Prostate gland (tissue), 2 donors: ENCODE measurements at regions not wholly inside any gene's neighbourhood (a gene's known extent, or its start where the extent isn't known, plus 50 kb on each side); places are given as distances from the start of the nearest gene placed in this dataset.

Experiments
- DNase-seq: peaks from one replicate; pipeline ENCODE4 v3.0.0-alpha.2; 2019; ENCODE audit warnings: low spot score
- H3K27ac ChIP-seq, 2 donors: fragments of 200-600 bp; sonication (generic); 2 replicates each; pipeline ENCODE4 v1.5.1; 2017 to 2019
- H3K27me3 ChIP-seq: fragments of 200-600 bp; sonication (generic); replicated peaks from 2 replicates; pipeline ENCODE4 v1.5.1; 2019; ENCODE audit not compliant: insufficient read depth
- H3K36me3 ChIP-seq, 2 donors: fragments of 200-600 bp; sonication (generic); 1 replicate in 1 of 2; 2 replicates in 1 of 2; pipeline versions ENCODE4 v1.5.1 to v1.8.1; 2017 to 2019
- H3K4me1 ChIP-seq: fragments of 200-600 bp; sonication (generic); replicated peaks from 2 replicates; pipeline ENCODE4 v1.5.1; 2019
- H3K4me3 ChIP-seq, 2 donors: fragments of 200-600 bp; sonication (generic); 2 replicates each; pipeline ENCODE4 v1.5.1; 2017 to 2019
- H3K9me3 ChIP-seq: fragments of 200-600 bp; sonication (generic); 2 replicates; pipeline ENCODE4 v1.5.1; 2017
- CTCF ChIP-seq, 4 experiments: fragments of 200-600 bp in 2 of 4; fragments of 450-650 bp in 2 of 4; sonication (generic) in 2 of 4; IDR thresholded peaks; 1 replicate in 3 of 4; 2 replicates in 1 of 4; pipeline ENCODE4 v1.5.1; 2016 to 2019; ENCODE audit warnings: antibody characterized with exemption in 4 of 4, mild to moderate bottlenecking in 2 of 4, moderate library complexity in 2 of 4
- POLR2A ChIP-seq: fragments of 450-650 bp; IDR thresholded peaks from one replicate; pipeline ENCODE4 v1.6.1; 2016; ENCODE audit warnings: antibody characterized with exemption, mild to moderate bottlenecking
- POLR2AphosphoS5 ChIP-seq: sonication (generic); formaldehyde crosslinking; IDR thresholded peaks from one replicate; pipeline ENCODE4 v1.6.1; 2017; ENCODE audit warnings: antibody characterized with exemption
- WGBS: methylation state at CpG from one replicate; pipeline ENCODE4 v1.1.5; 2018; 5-methylcytosine and 5-hydroxymethylcytosine counted together
- intact Hi-C: fragments of 100-400 bp; cut with DNase I; formaldehyde crosslinking; loops from one replicate; pipeline ENCODE4 v1.14.2; 2022

- H3K27me3 ChIP-seq, result no peaks in the 10 kb centered on the region
- no peaks in the 10 kb centered on the region for H3K36me3 ChIP-seq
- intact Hi-C loops, result no loop called here
- no peak for DNase-seq
- H3K4me1 ChIP-seq, result no peaks in the 10 kb centered on the region
- TF ChIP-seq POLR2AphosphoS5 (no peak), CTCF (IDR thresholded peaks at IDR 0.05) (no peak), POLR2A (no peak)
- H3K4me3 ChIP-seq, result no peak overlapping the region
- no peaks in the 10 kb centered on the region for H3K9me3 ChIP-seq
- no peak overlapping the region for H3K27ac ChIP-seq
- 43% methylated on average over 1 of the region's 1 CpG for WGBS
Measured at GRCh38 chr2:146579147-146579930, 1265.5 kb upstream of the ACVR2A start.

DNA sequence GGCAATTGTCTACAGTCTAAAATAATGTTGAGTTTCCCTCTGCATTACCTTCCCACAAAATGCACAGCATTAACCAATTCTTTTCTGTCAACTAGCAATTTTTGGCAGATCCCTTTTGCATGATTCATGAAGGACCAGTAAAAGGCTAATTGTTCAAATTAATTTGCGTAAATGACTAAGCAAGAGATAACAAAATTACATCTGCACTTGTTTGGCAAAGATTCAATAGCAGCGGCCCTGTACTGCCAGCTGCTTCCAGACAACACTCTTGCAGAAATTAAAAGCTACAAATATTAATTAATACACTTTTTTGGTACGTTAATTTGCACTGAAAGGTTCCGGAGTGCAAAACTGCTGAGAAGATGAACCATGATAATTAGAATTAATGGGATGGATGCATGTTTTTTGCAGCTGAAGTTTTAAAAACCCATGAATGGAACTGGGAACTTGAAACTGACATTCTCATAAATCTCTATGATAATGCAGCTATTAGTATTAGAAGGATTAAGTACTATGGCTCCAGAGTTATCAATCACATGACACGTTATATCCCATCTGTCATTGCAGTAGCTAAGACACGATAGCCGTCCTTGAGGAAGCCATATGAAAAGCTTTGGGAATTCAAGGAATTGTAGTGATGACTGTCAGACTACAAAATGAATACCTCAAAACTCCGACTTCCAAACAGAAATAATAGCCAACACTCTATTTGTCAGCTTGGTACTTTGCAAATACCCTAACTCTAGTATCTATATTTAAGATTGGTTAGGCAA lies 1268.3 kb upstream of the ACVR2A start:
- Histone ChIP-seq H3K27me3 (no peaks in the 10 kb centered on the region), H3K4me3 (no peak overlapping the region), H3K9me3 (no peaks in the 10 kb centered on the region), H3K4me1 (no peaks in the 10 kb centered on the region), H3K36me3 (no peaks in the 10 kb centered on the region), H3K27ac (no peak overlapping the region)
- intact Hi-C loops, result no loop called here
- DNase-seq, result no peak
- no peak for TF ChIP-seq POLR2AphosphoS5
- TF ChIP-seq POLR2A, result no peak
- no peak for TF ChIP-seq CTCF (IDR thresholded peaks at IDR 0.05)
- WGBS, result 63% methylated on average over 8 of the region's 8 CpGs

- 86% methylated on average over 1 of the region's 1 CpG for WGBS
- no peaks in the 10 kb centered on the region for H3K27me3 ChIP-seq
- H3K4me3 ChIP-seq, result no peak overlapping the region
- intact Hi-C loops, result no loop called here
- H3K4me1 ChIP-seq, result no peaks in the 10 kb centered on the region
- no peaks in the 10 kb centered on the region for H3K9me3 ChIP-seq
- TF ChIP-seq CTCF (IDR thresholded peaks at IDR 0.05) (no peak), POLR2AphosphoS5 (no peak), POLR2A (no peak)
- DNase-seq, result no peak
- H3K36me3 ChIP-seq, result no peaks in the 10 kb centered on the region
- H3K27ac ChIP-seq, result no peak overlapping the region
Measured at GRCh38 chr2:146572598-146572997, 1272.2 kb upstream of the ACVR2A start.

GRCh38 chr2:146561996-146562395 lies 1282.8 kb upstream of the ACVR2A start:
- Histone ChIP-seq H3K4me1 (no peaks in the 10 kb centered on the region), H3K36me3 (no peaks in the 10 kb centered on the region), H3K4me3 (no peak overlapping the region), H3K9me3 (no peaks in the 10 kb centered on the region), H3K27ac (no peak overlapping the region), H3K27me3 (no peaks in the 10 kb centered on the region)
- TF ChIP-seq POLR2A (no peak), POLR2AphosphoS5 (no peak), CTCF (IDR thresholded peaks at IDR 0.05) (no peak)
- WGBS, result 100% methylated on average over 1 of the region's 1 CpG
- DNase-seq, result no peak
- intact Hi-C loops, result no loop called here
